HepG2 (cell line): ENCODE measurements at regions not wholly inside any gene's neighbourhood (a gene's known extent, or its start where the extent isn't known, plus 50 kb on each side); places are given as distances from the start of the nearest gene placed in this dataset.

Experiments
- ZBTB40 ChIP-seq, 2 experiments: fragments of 450-650 bp in 1 of 2; sonication (generic) in 1 of 2; formaldehyde crosslinking in 1 of 2; IDR thresholded peaks; 2 replicates each; pipeline versions ENCODE4 v1.6.1 to v1.8.0; 2016 to 2022; ENCODE audit warnings: antibody characterized with exemption in 1 of 2, mild to moderate bottlenecking in 1 of 2, missing genetic modification reagents in 1 of 2
- ZNF564 ChIP-seq: sonication (generic); formaldehyde crosslinking; IDR thresholded peaks from 2 replicates; pipeline ENCODE4 v1.8.1; 2023; ENCODE audit warnings: mild to moderate bottlenecking, missing genetic modification reagents

DNA sequence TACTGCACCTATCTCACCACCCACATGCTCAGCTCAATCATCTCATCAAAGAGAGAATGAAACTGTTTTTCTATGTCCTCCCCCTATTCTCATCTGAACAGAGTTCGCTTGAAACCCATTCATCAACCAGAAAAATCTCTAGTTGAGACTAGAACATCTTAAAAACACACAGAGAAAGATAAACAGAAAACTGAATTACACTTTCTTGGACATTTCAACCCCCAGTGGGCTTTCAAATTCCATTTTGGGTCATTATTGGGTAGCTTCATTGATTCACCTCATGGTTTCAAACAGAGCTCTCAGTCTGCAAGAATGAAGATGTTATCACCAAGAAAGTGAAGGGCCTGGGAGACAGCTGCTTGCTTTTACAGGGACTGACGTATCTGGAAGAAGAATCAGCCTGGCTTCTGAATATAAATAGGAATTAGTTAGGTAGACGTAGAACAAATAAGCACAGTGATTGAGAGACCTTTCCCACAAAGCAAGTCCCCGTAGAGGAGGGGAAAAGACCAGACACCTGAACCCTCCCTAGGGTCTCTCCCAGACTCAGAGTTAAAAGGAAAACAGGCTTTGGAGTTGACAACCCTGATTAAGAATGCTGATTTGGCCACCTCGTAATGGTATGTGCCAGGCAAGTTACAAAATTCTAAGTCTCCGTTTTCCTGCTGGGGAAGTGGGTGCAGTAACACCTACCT is 155.7 kb downstream of the BBOX1 start:
- TF ChIP-seq ZNF564 (CRISPR knock-in tag), result no peak
- TF ChIP-seq ZBTB40 (IDR thresholded peaks at IDR 0.05), result no peak
- no peak for TF ChIP-seq ZBTB40 (CRISPR knock-in tag; IDR thresholded peaks at IDR 0.05)
